Endothelial cell of umbilical vein (primary cell): ENCODE measurements at regions not wholly inside any gene's neighbourhood (a gene's known extent, or its start where the extent isn't known, plus 50 kb on each side); places are given as distances from the start of the nearest gene placed in this dataset.

Source experiments
- BruUV-seq: library from RNA; stranded (reverse); fragments of 400-500 nt; replicated peaks from 2 replicates; lab custom pipeline; 2021; lab: Mats Ljungman, UMichigan
- CTCF ChIA-PET: fragments of 300-600, 350-600 bp; sonication (Branson Sonifier 250); formaldehyde crosslinking; loops from one replicate; lab custom pipeline; 2021; ENCODE audit warnings: antibody characterized with exemption, inconsistent platforms; lab: Charles Lee
- POLR2A ChIA-PET: fragments of 300-600, 350-600 bp; sonication (Branson Sonifier 250); formaldehyde crosslinking; loops from one replicate; lab custom pipeline; 2021; ENCODE audit warnings: antibody characterized with exemption, inconsistent platforms; lab: Charles Lee
- DNase-seq: peaks from one replicate; pipeline ENCODE4 v3.0.0-alpha.2; 2011; ENCODE audit warnings: low read depth, low spot score
- FAIRE-seq: peaks from 2 replicates; lab custom pipeline; 2011; peaks lifted over from hg19 to GRCh38; lab: Jason Lieb, UNC
- H2AFZ ChIP-seq: 2 replicates; pipeline ENCODE4 v1.6.0; 2012; ENCODE audit warnings: low read depth, low read length, control low read depth, inconsistent platforms
- H3K27ac ChIP-seq: 2 replicates; pipeline ENCODE4 v1.5.1; 2011; ENCODE audit warnings: low read depth, mild to moderate bottlenecking, control low read depth, low read length, moderate library complexity; ENCODE audit not compliant: insufficient read depth
- H3K27me3 ChIP-seq, 2 experiments: 2 replicates each; pipeline versions ENCODE4 v1.6.0 to v1.6.1; 2011; ENCODE audit warnings: low read length in 2 of 2, mixed read lengths in 1 of 2; ENCODE audit not compliant: control insufficient read depth in 2 of 2, insufficient read depth in 2 of 2
- H3K36me3 ChIP-seq, 2 experiments: 2 replicates in 1 of 2; 3 replicates in 1 of 2; pipeline ENCODE4 v1.5.1; 2011; ENCODE audit warnings: low read length in 2 of 2, mild to moderate bottlenecking in 1 of 2, moderate library complexity in 1 of 2; ENCODE audit not compliant: control insufficient read depth in 2 of 2, insufficient read depth in 2 of 2; ENCODE audit errors: extremely low read depth in 1 of 2
- H3K4me1 ChIP-seq: 3 replicates; pipeline ENCODE4 v1.5.1; 2011; ENCODE audit warnings: mild to moderate bottlenecking, low read length; ENCODE audit not compliant: control insufficient read depth, insufficient read depth; ENCODE audit errors: extremely low read depth
- H3K4me2 ChIP-seq: 2 replicates; pipeline ENCODE4 v1.6.1; 2011; ENCODE audit warnings: low read length, control low read depth, mixed read lengths; ENCODE audit not compliant: insufficient read depth
- H3K4me3 ChIP-seq, 3 experiments: fragments of 200-600 bp in 1 of 3; sonication (generic), shearing (Covaris generic) in 1 of 3; replicated peaks in 1 of 3; 2 replicates each; pipeline ENCODE4 v1.5.1; 2011 to 2016; ENCODE audit warnings: control low read depth in 3 of 3, low read length in 3 of 3, mild to moderate bottlenecking in 2 of 3, inconsistent platforms in 1 of 3, low read depth in 1 of 3, moderate library complexity in 1 of 3; ENCODE audit not compliant: insufficient read depth in 1 of 3
- H3K79me2 ChIP-seq: 2 replicates; pipeline ENCODE4 v1.6.0; 2012; ENCODE audit warnings: low read length, inconsistent platforms; ENCODE audit not compliant: control insufficient read depth, insufficient read depth
- H3K9ac ChIP-seq: replicated peaks from 2 replicates; pipeline ENCODE3; 2011; ENCODE audit warnings: low read length, control low read depth; ENCODE audit not compliant: insufficient read depth; ENCODE audit errors: extremely low read depth
- H3K9me1 ChIP-seq: replicated peaks from 3 replicates; pipeline ENCODE4 v1.6.0; 2011; ENCODE audit warnings: mild to moderate bottlenecking, low read length; ENCODE audit not compliant: control insufficient read depth, insufficient read depth; ENCODE audit errors: extremely low read depth
- H3K9me3 ChIP-seq: replicated peaks from 2 replicates; pipeline ENCODE4 v1.5.1; 2012; ENCODE audit warnings: low read length, inconsistent platforms; ENCODE audit not compliant: control insufficient read depth, insufficient read depth
- H4K20me1 ChIP-seq: replicated peaks from 2 replicates; pipeline ENCODE3; 2011; ENCODE audit warnings: mild to moderate bottlenecking, low read length; ENCODE audit not compliant: control insufficient read depth, insufficient read depth; ENCODE audit errors: extremely low read depth
- CTCF ChIP-seq, 2 donors: IDR thresholded peaks; 1 replicate in 1 of 2; 2 replicates in 1 of 2; pipeline ENCODE4 v1.5.1; 2011; ENCODE audit warnings: low read length in 2 of 2, mild to moderate bottlenecking in 2 of 2, moderate library complexity in 2 of 2, control low read depth in 1 of 2, inconsistent platforms in 1 of 2, low read depth in 1 of 2; ENCODE audit not compliant: insufficient read depth in 1 of 2; ENCODE audit errors: extremely low read depth in 1 of 2
- EZH2 ChIP-seq: IDR thresholded peaks from 2 replicates; pipeline ENCODE4 v1.6.1; 2012; ENCODE audit warnings: borderline replicate concordance, low read depth, mild to moderate bottlenecking, moderate library complexity, low read length, inconsistent platforms; ENCODE audit not compliant: severe bottlenecking
- FOS ChIP-seq: IDR thresholded peaks from 2 replicates; pipeline ENCODE4 v1.6.1; 2011; ENCODE audit warnings: mild to moderate bottlenecking, low read length, moderate library complexity, borderline replicate concordance; ENCODE audit not compliant: insufficient read depth
- GATA2 ChIP-seq: IDR thresholded peaks from 2 replicates; pipeline ENCODE4 v1.7.0; 2011; ENCODE audit warnings: low read depth, mild to moderate bottlenecking, moderate library complexity, mixed read lengths, low read length; ENCODE audit not compliant: insufficient read length, insufficient read depth
- JUN ChIP-seq: IDR thresholded peaks from 2 replicates; pipeline ENCODE4 v1.6.1; 2011; ENCODE audit warnings: borderline replicate concordance, low read depth; ENCODE audit not compliant: insufficient read length, insufficient read depth
- MAX ChIP-seq: IDR thresholded peaks from 2 replicates; pipeline ENCODE4 v1.6.1; 2011; ENCODE audit not compliant: insufficient read depth, insufficient read length
- MYC ChIP-seq: IDR thresholded peaks from one replicate; pipeline ENCODE4 v1.6.1; 2011; ENCODE audit warnings: mild to moderate bottlenecking, low read depth, low read length
- POLR2A ChIP-seq: IDR thresholded peaks from 2 replicates; pipeline ENCODE4 v1.6.1; 2012; ENCODE audit warnings: low read depth, mild to moderate bottlenecking, control low read depth, low read length
- POLR2AphosphoS5 ChIP-seq: IDR thresholded peaks from 2 replicates; pipeline ENCODE4 v1.6.1; 2012; ENCODE audit warnings: low read depth, mild to moderate bottlenecking, control low read depth, low read length, moderate library complexity; ENCODE audit not compliant: insufficient read depth
- dilution Hi-C: fragments of 300-500 bp; cut with MboI; formaldehyde crosslinking; loops from one replicate; pipeline ENCODE4 v1.15.0; 2019; ENCODE audit warnings: low sequenced_read_pairs; ENCODE audit not compliant: extremely low pct_ligation_motif_present
- intact Hi-C: fragments of 100-400 bp; cut with micrococcal nuclease; formaldehyde crosslinking; loops from one replicate; pipeline ENCODE4 v1.10.0; 2022

DNA sequence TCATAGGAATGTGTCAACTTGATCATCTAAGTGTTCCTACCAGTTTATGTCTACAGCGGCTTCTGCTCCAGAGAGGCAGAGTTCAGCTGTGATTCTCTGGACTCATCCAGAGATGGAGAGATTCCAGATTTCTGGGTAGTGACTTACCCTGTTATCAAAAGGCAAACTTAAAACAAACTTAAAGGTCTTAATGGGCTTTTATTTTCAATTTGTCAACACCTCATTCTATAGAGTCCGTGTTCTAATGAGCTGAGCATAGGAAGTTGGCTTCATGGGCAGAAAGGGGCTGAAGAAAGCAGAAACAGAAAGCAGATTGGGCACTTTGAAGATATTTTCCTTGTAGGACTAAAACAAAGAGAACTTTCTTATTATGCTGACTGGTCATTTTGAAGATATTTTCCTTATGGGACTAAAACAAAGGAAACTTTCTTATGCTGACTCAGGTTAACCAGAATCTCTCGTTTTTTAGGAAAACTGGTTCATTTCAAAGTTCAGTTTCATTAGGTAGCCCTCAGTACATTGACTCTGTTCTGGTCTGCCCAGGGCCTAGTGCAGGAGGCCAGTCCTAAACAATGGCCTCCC is 185.1 kb downstream of the CDH26 start:
- Histone ChIP-seq H2AFZ (no peak overlapping the region), H3K27ac (no peak overlapping the region), H3K27me3 (no peaks in the 10 kb centered on the region), H3K9ac (no peak overlapping the region), H3K4me3 (no peak overlapping the region), H3K79me2 (no peaks in the 10 kb centered on the region), H4K20me1 (no peaks in the 10 kb centered on the region), H3K4me1 (no peaks in the 10 kb centered on the region), H3K36me3 (no peaks in the 10 kb centered on the region), H3K9me3 (peaks cover 3% of the 10 kb centered on the region), H3K9me1 (no peaks in the 10 kb centered on the region), H3K4me2 (no peak overlapping the region)
- ChIA-PET CTCF (no interaction called here), POLR2A (no interaction called here)
- FAIRE-seq (no peak), DNase-seq (no peak)
- TF ChIP-seq MAX (no peak), FOS (no peak), POLR2AphosphoS5 (no peak), POLR2A (no peak), EZH2 (no peak), MYC (no peak), GATA2 (no peak), JUN (no peak)
- intact Hi-C loops (no loop called here), dilution Hi-C loops (no loop called here)
- BruUV-seq = no TSS peak

GRCh38 chr20:60144404-60144803 is 186.2 kb downstream of the CDH26 start:
- Histone ChIP-seq H3K9ac (no peak overlapping the region), H3K27ac (no peak overlapping the region), H3K4me3 (no peak overlapping the region), H3K4me2 (no peak overlapping the region), H4K20me1 (no peaks in the 10 kb centered on the region), H3K27me3 (no peaks in the 10 kb centered on the region), H2AFZ (no peak overlapping the region), H3K9me1 (no peaks in the 10 kb centered on the region), H3K36me3 (no peaks in the 10 kb centered on the region), H3K79me2 (no peaks in the 10 kb centered on the region), H3K9me3 (peaks cover 3% of the 10 kb centered on the region), H3K4me1 (no peaks in the 10 kb centered on the region)
- ChIA-PET POLR2A (no interaction called here), CTCF (no interaction called here)
- no peak for FAIRE-seq
- intact Hi-C loops (no loop called here), dilution Hi-C loops (no loop called here)
- DNase-seq = no peak
- no peak for TF ChIP-seq MYC
- TF ChIP-seq POLR2A = no peak
- no peak for TF ChIP-seq CTCF (IDR thresholded peaks at IDR 0.05; ENCODE audit: extremely low read depth in 1 of 2, insufficient read depth in 1 of 2, low read depth in 1 of 2, low read length in 2 of 2)
- no peak for TF ChIP-seq POLR2AphosphoS5
- no peak for TF ChIP-seq FOS
- TF ChIP-seq GATA2 = no peak
- no peak for TF ChIP-seq JUN
- no peak for TF ChIP-seq EZH2
- no peak for TF ChIP-seq MAX
- BruUV-seq = no TSS peak
